HG02870 (cell line): ENCODE measurements at regions not wholly inside any gene's neighbourhood (a gene's known extent, or its start where the extent isn't known, plus 50 kb on each side); places are given as distances from the start of the nearest gene placed in this dataset.

Source experiments
- ATAC-seq: cut with Tn5 transposase; IDR thresholded peaks from one replicate; pipeline ENCODE4 v1.9.1; 2021; ENCODE audit warnings: mild to moderate bottlenecking, moderate library complexity; ENCODE audit not compliant: unreplicated experiment

DNA sequence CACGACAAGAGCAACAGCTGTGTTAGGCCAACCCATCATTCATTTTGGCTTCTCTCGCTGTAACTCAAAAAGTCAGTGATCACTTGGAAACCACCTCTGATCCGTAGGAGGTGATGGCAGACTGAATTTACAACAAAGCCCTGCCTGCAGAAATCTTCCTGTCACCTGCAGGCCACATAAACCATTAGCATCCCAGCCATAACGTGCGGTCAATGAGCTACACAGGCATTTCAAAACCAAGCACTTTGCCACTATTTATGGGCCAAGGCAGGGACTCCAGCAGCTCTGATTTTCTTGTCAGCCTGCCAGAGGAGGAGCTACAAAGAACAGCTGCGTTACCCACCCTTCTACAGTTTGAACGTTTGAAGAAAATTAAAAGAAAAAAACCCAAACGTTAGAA, 228.1 kb upstream of the PPARGC1A start:
- no peak for ATAC-seq

DNA sequence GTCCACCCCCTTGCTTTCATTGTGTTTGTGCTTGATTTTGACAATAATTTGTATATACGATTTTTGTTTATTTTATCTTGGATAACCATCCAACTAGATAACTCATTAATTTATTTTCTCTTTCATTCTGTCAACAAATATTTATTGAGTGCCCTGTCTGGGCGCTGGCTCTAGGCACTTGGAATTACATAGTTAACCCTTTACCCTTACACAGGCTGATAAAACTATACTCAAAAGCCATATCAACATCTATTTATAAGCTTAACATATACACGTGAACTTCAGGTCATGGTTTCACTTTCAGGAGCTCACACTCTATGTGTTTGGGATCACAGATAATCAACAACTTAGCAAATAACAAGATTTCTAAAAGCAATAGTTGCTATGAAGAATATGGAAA, 226.3 kb upstream of the PPARGC1A start:
- no peak for ATAC-seq

DNA sequence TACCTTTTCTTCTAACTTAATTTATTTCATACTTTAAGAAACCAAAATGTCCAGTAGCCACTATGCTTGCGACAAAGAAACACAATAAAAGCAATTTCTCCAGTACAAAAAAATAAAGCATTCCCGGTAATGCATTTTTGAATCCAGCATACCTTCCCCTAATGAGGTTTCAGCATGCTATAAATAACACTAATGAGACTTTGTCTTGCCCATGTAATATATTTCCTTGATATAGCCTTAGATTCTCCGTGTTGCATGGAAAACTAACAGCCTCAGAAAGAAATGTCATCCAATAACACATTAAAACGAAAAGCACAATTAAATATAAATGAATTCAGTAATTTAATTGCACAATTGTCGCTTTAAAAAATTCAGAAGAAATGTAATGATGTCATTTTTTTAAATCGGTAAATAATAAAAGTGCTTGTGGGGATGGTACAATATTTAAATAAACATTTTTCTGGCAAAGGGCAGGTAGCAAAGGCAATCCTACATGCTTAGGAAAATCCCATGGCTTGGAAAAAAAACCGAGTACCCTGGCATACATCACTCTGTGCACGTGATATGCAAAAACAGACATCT, 225.2 kb upstream of the PPARGC1A start:
- ATAC-seq = no peak

DNA sequence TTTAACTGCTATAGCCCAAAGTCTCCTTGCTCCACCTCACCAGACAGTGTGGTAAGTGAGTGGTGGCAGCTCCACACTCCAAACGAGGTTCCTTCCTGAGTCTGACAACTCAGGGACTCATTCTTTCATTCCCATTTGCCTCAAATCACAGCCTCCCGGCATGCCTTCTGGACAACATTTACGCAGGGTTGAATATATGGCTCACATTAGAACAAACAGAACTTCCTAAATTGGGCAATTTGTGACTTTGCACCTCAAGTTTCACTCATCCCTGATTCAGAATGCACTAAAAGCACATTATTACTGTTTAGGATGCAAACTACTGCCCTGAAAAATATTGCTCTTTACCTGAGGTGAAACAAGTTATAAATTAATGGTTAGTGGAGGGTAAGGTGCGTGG, 224.6 kb upstream of the PPARGC1A start:
- ATAC-seq = no peak

DNA sequence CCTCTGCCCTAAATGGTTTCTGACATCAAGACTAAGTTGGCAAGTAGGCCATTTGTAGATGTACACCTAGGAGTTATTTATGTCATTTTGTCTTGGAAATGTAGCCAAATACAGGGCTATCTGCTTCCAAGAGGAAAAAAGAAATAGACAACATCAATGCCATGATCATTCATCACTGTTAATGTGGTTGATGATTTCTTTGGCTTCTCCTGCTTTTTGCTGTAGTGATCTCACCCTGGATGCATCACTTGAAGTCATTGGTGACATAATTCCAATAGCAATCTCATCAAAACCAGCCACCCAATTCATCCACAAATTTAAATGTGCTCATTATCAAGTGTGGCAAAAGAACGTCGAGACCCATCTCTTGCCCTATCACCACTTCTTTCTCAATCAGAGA, 222.6 kb upstream of the PPARGC1A start:
- no peak for ATAC-seq

DNA sequence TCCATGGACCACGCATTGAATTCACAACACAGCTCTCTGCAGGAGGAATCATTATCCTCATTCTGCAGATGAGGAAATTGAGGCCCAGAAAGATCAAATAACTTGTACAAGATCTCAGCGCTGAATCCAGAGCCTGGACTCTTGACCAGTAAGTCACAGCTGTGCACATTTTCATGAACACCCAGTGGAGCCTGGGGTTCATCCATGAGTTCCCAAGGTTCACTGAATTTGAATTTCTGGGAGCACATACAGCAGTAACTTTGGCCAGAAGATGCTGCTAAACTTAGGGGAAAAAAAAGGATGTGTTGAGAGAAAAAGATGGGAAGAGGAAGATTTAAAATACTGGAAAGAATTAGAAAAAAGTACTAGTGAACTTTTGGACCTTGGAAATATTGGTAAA, 218.7 kb upstream of the PPARGC1A start:
- no peak for ATAC-seq

DNA sequence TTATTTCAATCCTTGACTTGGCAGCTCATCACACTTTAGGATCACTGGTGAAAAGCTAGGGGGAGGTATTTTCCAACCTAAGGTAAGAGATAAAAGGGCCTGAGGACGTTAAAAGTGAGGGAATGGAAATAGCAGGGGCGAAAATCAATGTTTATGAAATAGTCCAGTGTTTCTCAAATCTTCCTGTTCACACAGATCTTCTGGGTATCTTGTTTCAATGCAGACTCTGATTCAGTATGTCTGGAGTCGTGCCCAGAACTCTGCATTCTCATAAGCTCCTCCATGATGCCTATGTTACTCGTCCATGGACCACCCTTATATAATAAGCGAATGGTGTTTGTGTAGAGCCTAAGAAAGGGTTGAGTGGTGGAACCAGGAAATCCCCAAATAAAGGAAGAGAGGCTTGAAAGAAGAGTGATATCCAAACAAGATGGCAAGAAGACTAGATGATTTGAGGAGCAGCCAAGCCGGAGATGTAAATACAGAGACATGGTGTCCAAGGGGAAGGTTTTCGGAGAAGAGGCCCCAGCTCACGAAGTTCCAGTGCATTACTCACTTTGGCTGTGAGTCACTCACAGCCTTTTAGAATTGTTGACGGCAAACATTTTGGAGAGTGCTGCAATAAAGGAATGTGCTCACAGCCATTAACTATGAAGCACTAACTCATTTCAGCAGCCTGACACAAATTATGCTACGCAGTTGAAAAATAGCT, 215.6 kb upstream of the PPARGC1A start:
- no peak for ATAC-seq

DNA sequence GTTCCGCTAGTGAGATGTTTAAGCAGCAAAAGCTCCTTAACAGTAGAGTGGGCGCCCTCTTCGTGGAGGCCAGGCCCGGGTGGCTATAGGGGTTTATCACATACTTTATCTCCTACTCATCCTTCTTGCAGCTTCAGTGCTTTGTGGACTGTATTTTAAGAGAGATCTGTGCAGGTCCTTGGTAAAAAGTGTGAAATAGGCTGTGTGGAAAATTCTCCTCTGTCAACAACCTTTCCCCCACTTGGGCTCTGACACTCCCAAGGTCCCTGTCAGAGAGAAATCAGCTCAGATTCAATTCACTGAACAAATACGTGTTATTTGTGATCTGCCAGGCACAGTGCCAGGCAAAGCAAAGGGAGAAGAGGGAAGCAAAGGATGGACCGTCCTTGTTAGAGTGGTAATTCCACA, 214.3 kb upstream of the PPARGC1A start:
- ATAC-seq = no peak

DNA sequence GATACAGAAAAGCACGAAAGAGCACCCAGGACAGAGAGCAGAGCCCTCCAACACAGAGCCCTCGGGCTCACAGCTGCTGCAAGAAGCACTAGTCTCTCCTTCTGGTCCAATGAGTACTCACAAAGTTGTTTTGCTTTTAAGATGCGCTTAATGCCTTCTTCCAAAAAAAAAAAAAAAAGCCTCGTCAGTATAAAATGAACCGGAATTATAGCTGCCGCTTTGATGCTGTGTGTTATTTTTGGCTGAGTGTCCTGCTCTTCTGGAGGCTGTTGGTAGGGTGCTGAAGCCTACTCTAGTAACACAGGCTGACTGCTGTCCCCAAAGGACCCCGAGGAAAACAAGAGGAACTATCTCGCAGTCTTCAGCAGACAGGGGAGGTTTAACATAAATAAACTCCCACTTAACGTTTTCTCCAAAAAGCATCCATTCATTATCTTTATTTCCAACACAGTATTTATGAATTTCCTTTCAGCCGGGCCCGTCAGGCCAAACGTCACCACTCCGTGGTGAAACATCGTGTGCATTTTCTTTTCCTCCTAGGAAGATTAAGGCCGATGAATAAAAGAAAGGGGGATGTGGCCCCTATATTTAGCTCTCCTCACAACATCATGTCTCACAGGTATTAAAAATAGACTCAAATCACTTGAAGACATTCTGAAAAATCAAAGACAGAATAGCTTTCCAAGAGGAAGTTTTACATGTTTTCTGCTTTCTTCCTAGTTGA, 213.7 kb upstream of the PPARGC1A start:
- no peak for ATAC-seq

DNA sequence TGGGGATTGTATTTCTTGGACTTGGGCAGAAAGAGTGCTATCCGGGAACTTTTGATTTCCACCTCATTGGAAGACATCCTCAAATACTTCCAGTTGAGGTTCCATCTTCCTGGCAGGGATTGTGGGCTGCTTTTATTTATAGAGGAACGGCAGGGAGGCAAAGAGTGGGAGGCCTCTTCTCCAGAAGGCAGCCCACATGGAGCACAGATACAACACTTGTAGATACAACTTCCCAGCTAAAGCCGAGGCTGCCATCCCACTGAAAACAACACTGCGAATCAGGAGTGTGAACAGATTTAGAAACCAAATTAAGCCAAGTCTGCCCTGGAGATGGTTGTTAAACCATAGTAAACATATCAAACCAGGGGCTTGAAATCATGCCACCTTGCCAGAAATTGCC, 212.8 kb upstream of the PPARGC1A start:
- ATAC-seq = no peak

DNA sequence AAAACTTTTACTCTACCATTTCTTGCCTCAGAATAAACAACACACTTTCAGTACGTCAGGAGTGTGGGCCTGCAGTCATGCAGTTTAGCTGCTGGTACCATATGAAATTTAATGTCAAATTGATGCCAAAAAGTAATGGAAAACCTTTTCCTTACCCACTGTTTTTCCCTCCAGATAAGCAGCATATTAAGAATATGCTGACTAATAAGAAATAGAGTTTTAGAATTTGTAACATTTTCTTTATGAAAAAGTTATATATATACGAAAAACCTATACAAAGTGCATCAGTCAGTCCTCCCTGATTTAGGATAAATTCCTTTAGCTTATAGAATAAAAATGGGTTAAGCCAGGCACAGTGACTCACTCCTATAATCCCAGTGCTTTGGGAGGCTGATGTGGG, 206.8 kb upstream of the PPARGC1A start:
- ATAC-seq = no peak

DNA sequence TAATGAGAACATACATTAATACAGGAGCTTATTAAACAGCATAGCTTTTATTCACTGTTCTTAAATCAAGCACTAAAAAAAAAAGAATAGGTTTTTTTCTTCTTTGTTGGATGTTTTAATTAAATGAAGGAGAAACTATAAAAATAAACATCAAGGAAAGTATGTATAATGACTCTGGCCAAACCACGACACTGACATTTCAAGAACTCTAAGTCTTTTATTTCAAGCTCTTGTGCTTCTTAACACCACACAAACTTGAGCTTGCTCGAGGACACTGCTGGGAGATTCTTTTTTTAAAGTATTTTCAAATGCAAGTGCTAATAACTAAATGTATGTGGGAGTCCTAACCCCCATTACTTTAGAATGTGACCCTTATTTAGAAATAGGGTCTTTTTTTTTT, 204.9 kb upstream of the PPARGC1A start:
- ATAC-seq = no peak

DNA sequence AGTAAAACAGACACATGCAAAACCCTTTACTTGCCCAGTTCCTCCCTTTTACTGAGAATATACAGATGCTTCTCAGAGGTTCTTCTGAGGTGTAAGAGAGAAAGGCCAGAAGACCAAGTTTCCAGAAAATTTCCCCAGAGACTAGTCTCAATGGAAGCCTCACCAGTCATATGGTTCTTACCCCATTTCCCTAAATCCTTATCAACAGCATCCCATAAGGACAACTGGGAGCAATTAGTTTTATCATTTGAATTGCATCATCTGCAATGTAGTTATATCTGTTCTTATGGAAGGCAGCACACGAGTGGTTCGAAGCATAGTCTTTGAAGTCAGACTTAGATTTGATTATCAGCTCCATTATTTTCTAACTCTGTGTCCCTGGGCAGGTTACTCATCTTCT, 203.6 kb upstream of the PPARGC1A start:
- no peak for ATAC-seq

DNA sequence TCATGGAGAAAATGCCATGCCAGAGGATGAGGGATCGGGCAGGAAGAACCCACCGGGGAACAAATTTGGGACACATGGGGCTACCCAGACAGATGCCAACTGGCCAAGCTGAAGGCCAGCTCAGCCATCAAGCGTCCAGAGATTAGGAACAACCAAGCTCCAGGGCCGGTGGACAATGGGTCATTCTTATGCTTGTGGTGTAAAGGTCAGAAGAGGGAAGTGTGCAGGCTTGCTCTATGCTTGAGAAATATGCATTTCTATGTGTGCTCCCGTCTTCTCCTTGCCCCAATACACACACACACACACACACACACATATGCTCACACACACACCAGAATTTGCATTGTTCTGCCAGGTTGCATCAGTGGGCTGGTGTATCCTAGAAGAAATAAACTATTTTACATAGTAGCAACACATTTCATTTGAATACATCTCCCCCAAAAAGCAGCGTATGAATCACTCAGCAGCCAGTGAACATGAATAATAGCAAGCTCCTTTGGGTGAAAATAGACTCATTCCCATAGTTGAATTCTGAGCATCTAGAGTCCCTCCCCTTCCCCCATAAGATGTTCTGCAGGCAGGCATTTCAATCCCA, 201.9 kb upstream of the PPARGC1A start:
- ATAC-seq = no peak

DNA sequence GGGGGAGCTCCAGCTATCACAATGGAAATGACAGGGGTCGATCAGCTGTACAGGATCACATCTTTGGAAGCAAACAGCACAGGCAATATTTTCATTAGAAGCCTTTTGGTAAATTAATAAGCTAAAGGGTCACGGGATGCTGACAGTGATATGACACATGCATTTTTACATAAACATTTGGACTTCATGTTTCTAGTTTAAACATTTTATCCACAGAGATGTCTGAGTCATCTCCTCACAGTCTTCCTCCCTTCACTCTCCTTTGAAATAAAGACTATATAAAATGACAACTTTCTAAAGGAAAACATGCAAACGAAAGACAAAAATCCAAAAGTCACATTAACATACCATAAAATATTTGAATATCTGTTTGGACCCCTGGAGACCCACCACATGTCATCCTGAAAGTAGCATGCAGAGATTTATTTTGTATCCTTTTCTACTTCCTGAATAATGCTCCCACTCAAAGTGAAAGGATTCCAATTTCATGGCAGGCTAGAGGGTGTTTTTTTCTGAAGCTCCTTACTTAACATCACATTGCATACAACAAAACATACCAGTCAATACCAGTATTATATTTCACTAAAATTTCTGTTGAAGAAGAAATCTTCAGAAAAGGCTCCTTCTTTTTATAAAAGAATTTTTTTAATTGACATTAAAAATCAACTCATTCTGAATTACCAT, 200.1 kb upstream of the PPARGC1A start:
- no peak for ATAC-seq

DNA sequence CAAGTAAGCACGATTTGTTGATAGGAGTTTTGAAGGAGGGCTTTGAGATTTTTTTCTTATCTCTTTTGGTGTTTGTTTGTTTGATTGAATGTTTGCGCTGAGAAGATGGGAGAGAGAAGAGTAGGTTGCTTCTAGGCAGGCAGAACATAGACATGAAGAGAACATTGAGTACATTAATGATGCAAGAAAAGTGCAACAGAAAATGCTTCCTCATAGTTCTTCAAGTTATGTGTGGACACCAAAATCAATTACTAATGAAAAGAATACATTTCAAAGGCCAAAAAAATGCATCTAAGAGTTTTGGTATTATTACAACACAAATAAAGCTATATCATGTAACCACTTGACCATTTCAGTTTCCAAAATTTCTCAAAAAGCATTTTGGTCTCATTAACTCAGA, 191.0 kb upstream of the PPARGC1A start:
- no peak for ATAC-seq

DNA sequence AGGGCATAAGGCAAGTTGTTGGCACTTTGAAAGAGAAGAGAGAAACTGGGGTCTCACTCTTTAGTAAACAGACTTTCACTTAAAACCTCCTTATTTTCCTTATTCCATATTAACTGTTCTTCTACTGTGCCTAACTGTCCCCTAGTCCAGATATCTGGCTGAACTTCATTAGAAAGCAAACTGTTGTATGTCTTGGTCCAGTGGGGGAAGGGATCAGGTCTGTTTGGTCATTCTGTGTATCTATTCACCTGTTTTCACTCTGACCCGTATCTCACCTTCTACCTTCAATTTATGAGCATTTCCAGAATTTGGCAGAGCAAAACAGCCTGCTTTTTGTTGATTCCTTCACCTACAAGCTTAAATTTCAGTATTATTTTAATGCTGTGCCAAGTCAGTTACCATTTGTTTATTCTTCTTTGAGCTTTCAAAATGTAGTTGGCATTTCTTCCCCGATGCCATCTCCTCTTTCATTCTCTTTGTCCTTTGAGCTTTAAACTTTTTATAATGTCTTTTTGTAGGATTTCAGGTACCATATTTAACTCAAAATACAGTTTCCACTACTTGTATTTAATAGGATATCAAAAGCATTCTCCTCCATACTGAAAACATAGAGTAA, 188.6 kb upstream of the PPARGC1A start:
- no peak for ATAC-seq

DNA sequence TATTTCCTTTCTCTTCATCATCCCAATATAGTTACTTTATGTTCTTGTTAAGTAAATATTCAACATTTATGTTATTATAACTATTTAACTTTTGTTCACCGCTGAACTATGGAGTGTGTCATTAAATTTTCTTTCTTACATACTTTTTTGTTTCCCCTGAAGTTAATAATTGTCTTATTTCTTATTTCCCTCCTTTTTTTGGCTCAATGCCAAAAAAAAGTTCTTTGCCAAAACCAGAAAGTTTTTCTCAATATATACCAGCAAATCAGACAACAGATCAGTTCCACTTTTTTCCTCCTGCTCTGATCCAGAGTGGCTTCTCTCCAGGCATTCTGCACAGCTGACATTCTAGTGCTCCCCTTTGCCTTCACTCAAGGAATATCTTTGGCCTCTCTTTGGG, 187.0 kb upstream of the PPARGC1A start:
- no peak for ATAC-seq

DNA sequence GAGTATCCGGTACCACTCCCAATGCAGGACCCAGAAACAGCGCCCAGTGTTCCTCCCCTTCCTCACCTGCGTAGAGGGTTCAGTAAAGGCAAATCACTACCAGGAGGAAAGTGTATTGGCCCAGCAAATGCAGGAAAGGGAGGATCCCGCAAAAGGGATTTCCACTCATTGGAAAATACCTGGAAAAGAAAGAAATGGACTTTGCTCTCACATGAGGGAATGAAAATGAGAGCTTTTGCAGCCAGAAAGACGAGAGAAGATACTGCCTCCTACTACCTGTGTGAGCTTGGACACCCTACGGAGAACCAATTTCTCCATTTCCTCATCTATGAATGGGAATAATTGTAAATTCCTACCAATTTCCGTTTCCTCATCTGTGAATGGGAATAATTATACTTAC, 184.1 kb upstream of the PPARGC1A start:
- ATAC-seq = no peak

DNA sequence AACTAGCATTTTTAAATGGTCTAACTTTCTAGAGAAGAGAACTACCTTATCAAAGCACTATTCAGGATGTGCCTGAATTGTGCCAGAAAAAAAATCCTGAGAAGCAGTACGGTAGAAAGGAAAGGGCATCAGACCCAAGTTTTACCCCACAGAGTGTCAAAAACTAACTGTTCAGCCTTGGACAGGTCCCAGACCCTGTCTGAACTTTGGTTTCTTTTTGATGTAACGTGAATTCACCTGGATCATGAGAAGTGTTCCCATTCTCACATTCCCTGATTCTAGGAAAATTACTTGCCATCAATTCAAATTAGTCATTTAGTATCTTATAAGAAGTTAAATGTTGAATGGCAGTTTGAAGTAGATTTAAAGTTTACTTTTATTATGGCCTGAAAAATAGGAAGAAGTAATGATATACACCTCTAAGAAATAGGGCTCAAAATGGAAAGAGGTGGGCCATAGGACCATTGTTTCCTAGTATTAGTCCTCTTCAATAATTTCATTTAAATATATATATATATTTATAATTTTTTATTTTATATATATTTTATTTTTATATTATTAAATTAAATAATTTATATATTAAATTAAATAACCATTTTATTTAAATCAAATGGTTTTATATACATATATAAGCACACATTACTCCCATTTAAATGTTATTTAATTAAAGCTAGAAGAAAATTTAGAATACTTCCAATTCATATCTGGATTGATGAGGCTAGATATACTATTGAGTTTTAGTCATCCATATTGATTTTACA, 181.9 kb upstream of the PPARGC1A start:
- ATAC-seq = no peak
